AG04449 (cell line): ENCODE measurements at regions not wholly inside any gene's neighbourhood (a gene's known extent, or its start where the extent isn't known, plus 50 kb on each side); places are given as distances from the start of the nearest gene placed in this dataset.

Source experiments
- CTCF ChIA-PET: fragments of 350-600 bp; formaldehyde crosslinking; extraction: SDS; loops from one replicate; lab custom pipeline; 2021; ENCODE audit warnings: antibody characterized with exemption; lab: Yijun Ruan, JAX
- POLR2A ChIA-PET: fragments of 400-600, 350-600 bp; formaldehyde crosslinking; extraction: SDS; loops from one replicate; lab custom pipeline; 2020; ENCODE audit warnings: antibody characterized with exemption, inconsistent platforms; lab: Yijun Ruan, JAX
- DNase-seq: peaks from one replicate; pipeline ENCODE4 v3.0.0-alpha.2; 2010; ENCODE audit warnings: low read depth, low spot score
- H3K4me3 ChIP-seq: 2 replicates; pipeline ENCODE4 v1.5.1; 2011; ENCODE audit warnings: low read depth, mild to moderate bottlenecking, control low read depth, low read length
- CTCF ChIP-seq: IDR thresholded peaks from one replicate; pipeline ENCODE4 v1.5.1; 2011; ENCODE audit warnings: mild to moderate bottlenecking, moderate library complexity, low read length, control low read depth, inconsistent platforms; ENCODE audit not compliant: insufficient read depth; ENCODE audit errors: missing control alignments

GRCh38 chr10:78185693-78186055 is 152.0 kb downstream of the RPS24 start:
- TF ChIP-seq CTCF, result no peak
- DNase-seq, result no peak
- CTCF ChIA-PET, result no interaction called here
- POLR2A ChIA-PET, result no interaction called here
- no peak overlapping the region for H3K4me3 ChIP-seq

DNA sequence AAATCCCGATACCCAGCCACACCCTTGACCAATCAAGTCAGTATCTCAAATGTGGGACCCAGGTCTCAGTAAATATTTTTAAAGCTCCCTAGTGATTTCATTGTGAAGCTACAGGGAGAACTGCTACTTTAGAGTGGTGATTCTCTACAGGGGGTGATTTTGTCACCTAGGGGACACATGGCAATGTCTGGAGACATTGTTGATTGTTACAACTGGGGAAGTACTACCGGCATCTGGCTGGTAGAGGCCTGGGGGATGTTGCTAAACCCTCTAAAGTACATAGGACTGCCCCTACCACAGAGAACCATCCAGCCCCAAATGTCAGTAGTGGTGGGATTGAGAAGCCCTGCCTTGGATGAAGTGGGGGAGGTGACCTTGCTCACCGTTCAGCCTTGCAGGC is 152.9 kb downstream of the RPS24 start:
- ChIA-PET CTCF (interaction anchor here (0.6 to 1.7 kb wide), 2 partner anchors 16 to 1016 kb away, joined by 3 to 4 read pairs; no protein-coding TSS in a partner anchor), POLR2A (no interaction called here)
- no peak overlapping the region for H3K4me3 ChIP-seq
- DNase-seq, result no peak
- TF ChIP-seq CTCF, result no peak

- DNase-seq, result no peak
- ChIA-PET CTCF (interaction anchor here (1.1 to 1.7 kb wide), 2 partner anchors 10 to 15 kb away, joined by 3 to 4 read pairs; no protein-coding TSS in a partner anchor), POLR2A (no interaction called here)
Observed at GRCh38 chr10:78187371-78187770, 153.7 kb downstream of the RPS24 start.

GRCh38 chr10:78188446-78188845 is 154.8 kb downstream of the RPS24 start:
- TF ChIP-seq CTCF, result no peak
- CTCF ChIA-PET, result interaction anchor here (1.1 kb wide), 1 partner anchor 11 kb away, joined by 3 read pairs; no protein-coding TSS in a partner anchor
- POLR2A ChIA-PET, result no interaction called here
- no peak overlapping the region for H3K4me3 ChIP-seq
- no peak for DNase-seq

More at GRCh38 chr10:78187371-78187770, 153.7 kb downstream of the RPS24 start:
- no peak for TF ChIP-seq CTCF
- H3K4me3 ChIP-seq, result no peak overlapping the region

- no peak for DNase-seq
- CTCF ChIA-PET, result interaction anchor here (1.4 kb wide), 1 partner anchor 143 kb away, joined by 3 read pairs; no protein-coding TSS in a partner anchor
- TF ChIP-seq CTCF, result no peak
- POLR2A ChIA-PET, result no interaction called here
- no peak overlapping the region for H3K4me3 ChIP-seq
Observed at GRCh38 chr10:78190051-78190825, 156.6 kb downstream of the RPS24 start.

DNA sequence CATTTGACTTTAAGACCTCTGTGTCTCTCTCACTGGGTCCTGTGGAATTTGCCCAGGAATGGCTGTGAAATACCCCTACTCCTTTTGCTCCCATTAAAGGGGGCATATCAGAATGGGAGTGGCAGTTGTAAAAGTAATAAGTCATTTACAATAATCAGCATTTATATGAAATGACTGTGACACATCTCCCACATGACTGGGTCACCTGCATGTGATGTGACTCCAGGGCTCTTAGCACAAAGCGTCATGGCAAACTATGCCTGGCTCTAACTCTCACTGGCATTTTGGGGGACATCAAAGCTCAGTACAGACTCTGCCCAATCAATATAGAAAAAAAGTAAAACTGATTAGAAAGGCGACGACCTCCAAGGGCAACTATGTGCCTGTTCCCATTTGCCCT is 157.6 kb downstream of the RPS24 start:
- ChIA-PET CTCF (no interaction called here), POLR2A (no interaction called here)
- no peak for TF ChIP-seq CTCF
- no peak overlapping the region for H3K4me3 ChIP-seq
- no peak for DNase-seq
